ENCODE measurements at regions not wholly inside any gene's neighbourhood (a gene's known extent, or its start where the extent isn't known, plus 50 kb on each side); places are given as distances from the start of the nearest gene placed in this dataset.
A peak's percentile ranks its signal among the peaks of the same experiment; 100 is the strongest.
"Not testable (repeated sequence)": the region's sequence is repeated elsewhere in the genome, so short reads cannot be mapped to it uniquely, and the experiment has no call there.

DNA sequence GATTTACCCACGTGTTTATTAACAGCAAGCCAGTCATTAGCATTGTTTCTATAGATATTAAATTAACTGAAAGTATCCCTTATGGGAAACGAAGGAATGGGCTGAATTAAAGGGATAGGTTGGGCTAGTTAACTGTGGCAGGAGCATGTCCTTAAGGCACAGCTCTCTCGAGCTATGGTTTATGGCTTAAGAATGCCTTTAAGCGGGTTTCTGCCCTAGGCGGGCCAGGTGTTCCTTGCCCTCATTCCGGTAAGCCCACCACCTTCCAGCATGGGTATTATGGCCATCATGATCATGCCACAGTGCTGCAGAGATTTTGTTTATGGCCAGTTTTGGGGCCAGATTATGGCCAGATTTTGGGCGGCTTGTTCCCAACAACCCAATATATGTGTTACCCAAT lies 569.9 kb upstream of the MBL2 start:
- DNase-seq; H3K36me3 ChIP-seq (replicated peaks; ENCODE audit: control insufficient read depth, insufficient read depth, low read length); H3K4me3 ChIP-seq (ENCODE audit: insufficient read depth, low read depth, low read length); H3K27me3 ChIP-seq (ENCODE audit: control insufficient read depth, insufficient read depth, low read length): not testable (repeated sequence)

DNA sequence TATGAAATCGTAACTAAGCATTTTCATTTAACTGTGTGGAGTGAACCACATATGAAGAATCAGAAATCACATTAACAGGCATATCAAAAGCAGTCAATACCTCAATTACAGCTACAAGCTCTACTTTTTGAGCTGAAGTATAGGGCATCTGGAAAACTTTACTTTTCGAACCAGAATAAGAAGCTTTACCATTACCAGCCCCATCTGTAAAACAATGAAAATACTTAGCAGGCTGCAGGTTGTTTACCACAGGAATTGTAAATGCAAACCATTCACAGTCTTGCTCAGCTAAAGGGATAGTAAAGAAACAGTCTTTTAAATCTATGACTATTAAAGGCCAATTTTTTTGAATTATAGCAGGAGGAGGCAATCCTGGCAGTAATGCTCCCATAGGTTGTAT lies 565.6 kb upstream of the MBL2 start:
- not testable (repeated sequence) for H3K27me3 ChIP-seq (ENCODE audit: control insufficient read depth, insufficient read depth, low read length); DNase-seq; H3K4me3 ChIP-seq (ENCODE audit: insufficient read depth, low read depth, low read length); H3K36me3 ChIP-seq (replicated peaks; ENCODE audit: control insufficient read depth, insufficient read depth, low read length)

DNA sequence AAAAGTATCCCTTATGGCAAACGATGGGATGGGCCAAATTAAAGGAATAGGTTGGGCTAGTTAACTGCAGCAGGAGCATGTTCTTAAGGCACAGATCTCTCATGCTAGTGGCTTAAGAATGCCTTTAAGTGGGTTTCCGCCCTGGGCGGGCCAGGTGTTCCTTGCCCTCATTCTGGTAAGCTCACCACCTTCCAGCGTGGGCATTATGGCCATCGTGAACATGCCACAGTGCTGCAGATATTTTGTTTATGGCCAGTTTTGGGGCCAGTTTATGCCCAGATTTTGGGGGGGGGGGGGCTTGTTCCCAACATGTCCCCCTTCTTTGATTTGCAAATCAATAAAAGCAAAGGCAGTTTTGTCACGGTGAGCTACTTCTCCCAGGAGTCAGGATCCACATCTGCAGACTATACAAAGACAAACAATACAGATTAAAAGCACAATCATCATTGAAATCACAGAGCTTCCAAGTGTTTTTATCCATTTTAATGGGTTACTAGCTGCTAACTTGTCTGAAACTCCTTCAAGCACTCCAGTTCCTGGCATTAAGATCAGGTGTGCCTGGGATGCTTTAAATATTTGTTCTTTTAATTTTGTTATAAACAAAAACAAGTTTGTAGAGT lies 563.3 kb upstream of the MBL2 start:
- not testable (repeated sequence) for H3K27me3 ChIP-seq (ENCODE audit: control insufficient read depth, insufficient read depth, low read length); DNase-seq; H3K4me3 ChIP-seq (ENCODE audit: insufficient read depth, low read depth, low read length); H3K36me3 ChIP-seq (replicated peaks; ENCODE audit: control insufficient read depth, insufficient read depth, low read length)

DNA sequence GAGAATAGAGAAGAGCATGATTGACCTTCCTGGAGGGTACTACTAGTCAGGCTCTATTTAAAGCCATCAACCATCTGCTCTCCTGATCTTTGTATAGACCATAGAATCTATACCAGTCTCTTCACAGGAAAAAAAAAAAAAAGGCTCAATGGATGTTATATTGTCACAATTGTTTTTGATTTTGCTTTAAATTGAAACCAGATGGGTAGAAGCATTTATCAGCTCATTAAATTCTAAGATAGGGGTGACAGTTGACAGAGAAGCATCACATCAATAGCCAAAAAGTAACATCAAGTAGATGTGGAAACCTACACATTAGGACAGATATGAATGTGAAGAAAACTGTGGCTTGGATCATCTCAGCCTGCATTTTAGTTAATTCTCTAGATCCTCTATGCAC lies 558.9 kb upstream of the MBL2 start:
- no peak for DNase-seq

DNA sequence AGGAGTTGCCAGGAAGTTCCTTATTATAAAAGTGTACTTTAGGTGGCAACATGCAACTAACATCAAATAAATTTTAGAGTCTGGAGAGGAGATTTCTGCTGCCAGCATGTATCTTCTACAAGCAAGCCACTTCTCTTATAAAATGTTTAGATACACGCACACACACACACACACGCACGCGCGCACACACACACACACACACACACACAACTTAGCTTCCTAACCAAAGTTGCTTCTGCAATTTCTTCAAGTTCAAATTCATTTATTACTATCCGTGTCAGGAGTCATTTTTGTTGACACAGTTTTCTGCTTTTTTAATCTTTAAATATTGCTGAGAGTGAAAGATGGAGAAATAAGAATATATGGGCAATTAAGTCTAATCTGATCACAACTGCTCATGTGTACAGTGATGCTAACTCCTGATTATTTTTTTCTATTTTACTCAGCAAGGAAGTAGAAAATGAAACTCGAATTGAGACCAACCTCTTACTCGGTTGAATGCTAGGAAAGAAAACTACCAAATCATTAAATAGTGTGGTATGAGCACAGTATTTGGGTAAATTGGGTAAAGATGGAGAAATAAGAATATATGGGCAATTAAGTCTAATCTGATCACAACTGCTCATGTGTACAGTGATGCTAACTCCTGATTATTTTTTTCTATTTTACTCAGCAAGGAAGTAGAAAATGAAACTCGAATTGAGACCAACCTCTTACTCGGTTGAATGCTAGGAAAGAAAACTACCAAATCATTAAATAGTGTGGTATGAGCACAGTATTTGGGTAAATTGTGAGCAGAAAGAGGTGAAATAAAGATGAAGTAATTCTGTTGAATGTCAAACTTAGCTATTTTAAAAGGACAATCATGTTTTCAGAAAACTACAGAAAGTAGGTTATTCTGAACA lies 554.1 kb upstream of the MBL2 start:
- H3K27me3 ChIP-seq (ENCODE audit: control insufficient read depth, insufficient read depth, low read length); H3K36me3 ChIP-seq (replicated peaks; ENCODE audit: control insufficient read depth, insufficient read depth, low read length); DNase-seq; H3K4me3 ChIP-seq (ENCODE audit: insufficient read depth, low read depth, low read length): not testable (repeated sequence)

More for the DNA sequence above, 558.9 kb upstream of the MBL2 start:
- Histone ChIP-seq H3K27me3 (ENCODE audit: control insufficient read depth, insufficient read depth, low read length) (no peaks in the 10 kb centered on the region), H3K36me3 (replicated peaks; ENCODE audit: control insufficient read depth, insufficient read depth, low read length) (no peaks in the 10 kb centered on the region), H3K4me3 (ENCODE audit: insufficient read depth, low read depth, low read length) (no peak overlapping the region)

DNA sequence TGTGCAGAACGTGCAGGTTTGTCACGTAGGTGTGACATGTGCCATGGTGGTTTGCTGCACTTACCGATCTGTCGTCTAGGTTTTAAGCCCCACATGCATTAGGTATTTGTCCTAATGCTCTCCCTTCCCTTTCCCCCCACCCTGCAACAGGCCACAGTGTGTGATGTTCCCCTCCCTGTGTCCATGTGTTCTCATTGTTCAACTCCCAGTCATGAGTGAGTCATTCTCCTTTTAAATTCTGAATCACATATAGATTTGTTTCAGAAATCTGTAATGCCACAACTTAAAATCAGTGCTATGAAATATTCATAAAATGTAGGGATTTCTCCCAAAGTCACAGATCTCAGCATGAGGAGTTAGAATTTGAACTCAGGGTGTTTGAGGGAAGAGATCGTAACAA lies 552.5 kb upstream of the MBL2 start:
- no peaks in the 10 kb centered on the region for H3K36me3 ChIP-seq (replicated peaks; ENCODE audit: control insufficient read depth, insufficient read depth, low read length)
- no peak for DNase-seq
- H3K4me3 ChIP-seq (ENCODE audit: insufficient read depth, low read depth, low read length), result no peak overlapping the region
- no peaks in the 10 kb centered on the region for H3K27me3 ChIP-seq (ENCODE audit: control insufficient read depth, insufficient read depth, low read length)

DNA sequence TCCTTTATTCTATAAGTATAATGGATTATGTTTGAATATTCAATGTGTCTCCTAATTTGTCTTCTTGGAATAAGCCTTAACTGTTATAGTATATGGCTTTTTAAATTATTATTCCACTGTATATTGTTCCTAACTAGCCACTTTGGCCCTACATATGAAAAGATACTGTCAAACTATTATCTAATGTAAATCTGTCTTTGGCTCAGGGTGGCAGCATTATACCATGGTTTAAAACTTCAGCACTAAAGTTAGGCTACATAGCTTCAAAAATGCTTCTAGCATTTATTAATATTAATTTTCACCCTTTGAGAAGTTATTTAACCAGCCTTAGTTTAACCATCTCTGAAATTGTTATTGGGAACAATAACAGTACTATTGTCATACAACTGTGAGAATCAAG lies 543.1 kb upstream of the MBL2 start:
- no peaks in the 10 kb centered on the region for H3K27me3 ChIP-seq (ENCODE audit: control insufficient read depth, insufficient read depth, low read length)
- H3K36me3 ChIP-seq (replicated peaks; ENCODE audit: control insufficient read depth, insufficient read depth, low read length), result no peaks in the 10 kb centered on the region
- no peak overlapping the region for H3K4me3 ChIP-seq (ENCODE audit: insufficient read depth, low read depth, low read length)
- no peak for DNase-seq

DNA sequence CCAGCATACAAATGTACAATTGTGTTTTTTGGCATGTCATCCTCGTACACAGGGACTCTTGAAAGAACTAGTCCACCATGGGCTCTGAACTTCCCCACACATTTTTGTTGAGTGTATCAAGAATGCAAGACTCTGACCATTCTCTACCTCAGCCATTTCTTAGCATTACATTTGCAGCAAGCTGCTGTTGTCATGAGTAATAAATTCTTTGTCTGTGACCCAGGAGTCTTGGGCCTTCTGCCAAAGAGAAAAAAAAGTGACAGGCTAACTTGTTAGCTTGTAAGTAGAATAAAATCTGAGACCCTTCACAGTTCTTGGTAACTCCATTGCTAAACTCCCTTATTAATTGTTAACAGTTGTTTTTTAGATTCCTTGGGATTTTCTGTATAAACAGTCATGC lies 542.3 kb upstream of the MBL2 start:
- Histone ChIP-seq H3K27me3 (ENCODE audit: control insufficient read depth, insufficient read depth, low read length) (no peaks in the 10 kb centered on the region), H3K36me3 (replicated peaks; ENCODE audit: control insufficient read depth, insufficient read depth, low read length) (no peaks in the 10 kb centered on the region), H3K4me3 (ENCODE audit: insufficient read depth, low read depth, low read length) (no peak overlapping the region)
- DNase-seq, result no peak

DNA sequence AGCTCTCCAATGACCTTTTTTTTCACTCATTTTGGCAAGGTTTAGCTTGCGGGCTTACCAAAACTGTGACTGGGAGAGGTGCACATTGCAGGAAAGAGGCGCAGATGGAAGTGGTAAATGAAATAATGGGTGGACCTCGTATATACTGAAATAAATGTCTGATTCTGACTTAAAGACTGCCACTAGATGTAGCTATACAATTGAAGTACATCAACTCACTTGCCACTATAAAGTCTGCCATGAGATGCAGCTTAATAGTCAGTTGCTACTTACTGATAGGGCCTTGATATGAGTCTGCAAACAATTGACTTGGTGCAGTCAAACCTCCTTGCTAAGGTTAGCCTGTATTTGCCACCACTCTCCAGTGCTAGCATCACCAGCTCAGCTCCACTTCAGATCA lies 525.9 kb upstream of the MBL2 start:
- no peak overlapping the region for H3K4me3 ChIP-seq (ENCODE audit: insufficient read depth, low read depth, low read length)
- no peaks in the 10 kb centered on the region for H3K27me3 ChIP-seq (ENCODE audit: control insufficient read depth, insufficient read depth, low read length)
- no peaks in the 10 kb centered on the region for H3K36me3 ChIP-seq (replicated peaks; ENCODE audit: control insufficient read depth, insufficient read depth, low read length)
- no peak for DNase-seq

DNA sequence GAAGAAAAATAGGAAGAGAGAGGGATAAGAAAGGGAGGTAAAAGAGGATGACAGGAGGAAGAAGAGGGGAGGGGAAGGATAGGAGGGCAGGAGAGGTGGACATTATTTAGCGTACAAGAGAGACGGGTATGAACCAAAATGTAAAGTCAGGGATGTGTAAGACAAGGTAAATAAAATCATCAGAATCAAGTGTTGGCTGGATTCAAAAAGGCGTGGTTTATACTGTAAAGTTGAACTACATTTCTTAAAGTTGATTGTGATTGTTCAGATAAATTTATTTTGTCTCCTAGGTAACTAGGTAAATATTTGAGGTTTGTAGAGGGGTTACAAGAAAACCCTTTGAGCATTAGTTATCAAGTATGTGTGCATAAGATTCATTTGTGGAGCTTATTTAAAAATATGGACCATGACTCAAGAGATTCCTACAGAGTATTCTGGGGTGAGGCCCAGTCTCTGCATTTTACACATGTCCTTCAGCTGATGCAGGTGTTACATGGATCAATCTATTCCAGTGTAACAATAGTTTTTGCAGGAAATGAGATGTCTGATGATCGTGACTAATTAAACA lies 512.1 kb upstream of the MBL2 start:
- no peak for DNase-seq
- Histone ChIP-seq H3K27me3 (ENCODE audit: control insufficient read depth, insufficient read depth, low read length) (no peaks in the 10 kb centered on the region), H3K4me3 (ENCODE audit: insufficient read depth, low read depth, low read length) (no peak overlapping the region), H3K36me3 (replicated peaks; ENCODE audit: control insufficient read depth, insufficient read depth, low read length) (no peaks in the 10 kb centered on the region)

DNA sequence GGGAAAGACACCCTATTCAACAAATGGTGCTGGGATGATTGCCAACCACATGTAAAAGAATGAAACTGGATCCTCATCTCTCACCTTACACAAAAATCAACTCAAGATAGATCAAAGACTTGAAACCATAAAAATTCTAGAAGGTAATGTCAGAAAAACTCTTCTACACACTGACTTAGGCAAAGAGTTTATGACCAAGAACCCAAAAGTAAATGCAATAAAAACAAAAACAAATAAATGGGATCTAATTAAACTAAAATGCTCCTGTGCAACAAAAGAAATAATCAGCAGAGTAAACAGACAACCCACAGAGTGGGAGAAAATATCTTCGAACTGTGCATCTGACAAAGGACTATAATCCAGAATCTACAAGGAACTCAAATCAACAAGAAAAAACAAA lies 504.2 kb upstream of the MBL2 start:
- no peak overlapping the region for H3K4me3 ChIP-seq (ENCODE audit: insufficient read depth, low read depth, low read length)
- H3K36me3 ChIP-seq (replicated peaks; ENCODE audit: control insufficient read depth, insufficient read depth, low read length), result no peaks in the 10 kb centered on the region
- H3K27me3 ChIP-seq (ENCODE audit: control insufficient read depth, insufficient read depth, low read length), result no peaks in the 10 kb centered on the region
- DNase-seq, result no peak

DNA sequence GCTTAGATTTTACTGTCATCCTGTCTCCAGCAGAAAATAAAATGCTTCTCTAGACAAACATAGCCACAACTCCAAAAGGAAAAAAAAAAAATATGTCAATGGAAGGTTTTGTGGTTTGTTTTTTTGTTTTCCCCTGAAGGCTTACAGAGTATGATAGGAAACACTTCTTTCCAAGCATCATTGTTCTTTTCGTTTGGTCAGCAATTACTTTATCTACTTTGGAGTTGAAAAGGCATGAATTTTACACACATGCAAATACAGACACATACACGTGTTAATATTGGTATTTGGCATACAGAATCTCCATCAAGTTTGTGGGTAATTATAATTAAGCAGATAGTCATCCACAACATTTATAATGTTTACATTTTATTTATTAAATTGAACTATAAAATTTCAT lies 496.9 kb upstream of the MBL2 start:
- Histone ChIP-seq H3K36me3 (replicated peaks; ENCODE audit: control insufficient read depth, insufficient read depth, low read length) (no peaks in the 10 kb centered on the region), H3K27me3 (ENCODE audit: control insufficient read depth, insufficient read depth, low read length) (no peaks in the 10 kb centered on the region), H3K4me3 (ENCODE audit: insufficient read depth, low read depth, low read length) (no peak overlapping the region)
- no peak for DNase-seq

DNA sequence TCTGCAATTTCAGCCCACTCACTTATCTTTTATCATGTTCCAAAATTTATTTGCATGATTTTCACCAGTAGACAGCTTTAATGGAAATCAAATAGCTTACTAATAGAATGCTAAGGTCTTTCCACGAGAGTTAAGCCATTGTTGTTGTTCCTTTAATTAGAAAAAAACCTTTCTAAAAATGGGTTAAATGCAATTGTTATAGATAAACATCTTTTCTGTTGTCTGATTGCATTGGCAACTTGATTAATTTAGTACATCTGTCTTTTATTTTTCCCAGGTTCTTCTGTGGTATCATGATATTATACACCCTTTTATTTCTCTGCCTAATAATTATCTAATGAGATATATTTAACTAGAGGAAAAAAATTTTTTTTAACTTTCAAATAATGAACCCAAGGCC lies 487.6 kb upstream of the MBL2 start:
- no peaks in the 10 kb centered on the region for H3K27me3 ChIP-seq (ENCODE audit: control insufficient read depth, insufficient read depth, low read length)
- no peaks in the 10 kb centered on the region for H3K36me3 ChIP-seq (replicated peaks; ENCODE audit: control insufficient read depth, insufficient read depth, low read length)
- no peak for DNase-seq
- H3K4me3 ChIP-seq (ENCODE audit: insufficient read depth, low read depth, low read length), result no peak overlapping the region

DNA sequence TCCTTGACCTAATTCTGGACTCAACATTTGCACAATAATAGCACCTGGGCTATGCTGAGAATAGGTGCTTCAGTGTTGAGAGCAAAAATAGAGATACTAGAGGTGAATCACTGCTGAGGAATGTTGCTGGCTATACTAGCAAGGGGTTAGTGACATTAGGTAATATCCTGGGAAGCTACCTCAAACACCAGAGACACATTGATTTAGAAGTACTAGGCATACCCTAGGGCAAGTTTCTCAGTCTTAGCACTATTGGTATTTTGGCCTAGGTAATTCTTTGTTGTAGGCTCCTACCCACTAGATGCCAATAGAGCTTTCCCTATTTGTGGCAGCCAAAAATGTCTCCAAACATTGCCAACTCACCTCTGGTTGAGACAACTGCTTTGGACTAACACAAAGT lies 484.0 kb upstream of the MBL2 start:
- Histone ChIP-seq H3K27me3 (ENCODE audit: control insufficient read depth, insufficient read depth, low read length) (no peaks in the 10 kb centered on the region), H3K4me3 (ENCODE audit: insufficient read depth, low read depth, low read length) (no peak overlapping the region), H3K36me3 (replicated peaks; ENCODE audit: control insufficient read depth, insufficient read depth, low read length) (peaks cover 3% of the 10 kb centered on the region; the same call in 1 of the 2 replicates)
- DNase-seq, result peak; percentile 21

DNA sequence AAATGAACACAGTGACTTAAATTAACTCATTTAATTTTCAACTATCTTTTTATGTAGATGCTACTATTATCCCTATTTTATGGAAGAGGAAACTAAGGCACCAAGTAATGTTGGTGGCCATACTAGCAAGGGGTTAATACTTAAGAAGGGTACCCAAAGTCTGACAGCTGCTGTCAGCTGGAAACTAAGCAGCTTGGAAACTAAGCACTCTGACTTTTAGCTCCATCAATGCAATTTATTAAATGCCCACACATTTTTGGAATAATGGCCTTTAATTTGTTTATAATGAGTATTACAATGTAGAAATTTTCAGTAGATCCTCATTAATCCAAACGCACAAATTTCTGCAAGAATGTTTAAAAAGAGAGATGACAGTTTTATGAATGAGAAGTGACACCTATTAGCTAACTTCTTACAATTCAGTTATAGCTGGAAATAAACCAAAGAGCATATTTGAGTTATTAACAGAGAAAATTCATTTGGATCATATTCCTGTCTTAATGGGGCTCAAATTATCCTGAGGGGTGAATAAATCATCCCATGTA lies 483.1 kb upstream of the MBL2 start:
- DNase-seq, result no peak
- Histone ChIP-seq H3K4me3 (ENCODE audit: insufficient read depth, low read depth, low read length) (no peak overlapping the region), H3K36me3 (replicated peaks; ENCODE audit: control insufficient read depth, insufficient read depth, low read length) (peaks cover 3% of the 10 kb centered on the region; the same call in 1 of the 2 replicates), H3K27me3 (ENCODE audit: control insufficient read depth, insufficient read depth, low read length) (no peaks in the 10 kb centered on the region)

Measured in H7 (cell line).